ENCODE measurements at regions not wholly inside any gene's neighbourhood (a gene's known extent, or its start where the extent isn't known, plus 50 kb on each side); places are given as distances from the start of the nearest gene placed in this dataset.

- DNase-seq, result no peak
- POLR2A ChIA-PET, result no interaction called here
- WGBS (ENCODE audit: insufficient coverage), result 56% methylated on average over 5 of the region's 6 CpGs
- no peaks in the 10 kb centered on the region for H3K36me3 ChIP-seq (ENCODE audit: control insufficient read depth in 2 of 2, extremely low read depth in 1 of 2, insufficient read depth in 1 of 2, low read length in 1 of 2)
- ATAC-seq (replicated peaks in 1 of 4), result no peak
- no peaks in the 10 kb centered on the region for H3K36me3 Mint-ChIP-seq
- peaks cover 5 to 10% (median 9%) of the 10 kb centered on the region in 3 donors for H3K9me3 Mint-ChIP-seq
- H3K4me3 Mint-ChIP-seq, result no peak overlapping the region
- no peak overlapping the region for H3K4me3 ChIP-seq (ENCODE audit: control insufficient read depth in 1 of 2, extremely low read depth in 1 of 2, low read length in 1 of 2)
- H3K27me3 ChIP-seq (replicated peaks in 1 of 2; ENCODE audit: control insufficient read depth in 2 of 2, extremely low read depth in 1 of 2, insufficient read depth in 2 of 2, low read length in 1 of 2), result peaks cover 0 to 20% of the 10 kb centered on the region in 2 experiments
- H3K9me3 ChIP-seq, result no peaks in the 10 kb centered on the region
- H3K27ac Mint-ChIP-seq, result no peak overlapping the region
- peaks cover 0 to 3% (median 0%) of the 10 kb centered on the region in 3 donors for H3K4me1 Mint-ChIP-seq
- H3K27ac ChIP-seq (ENCODE audit: low read length), result no peak overlapping the region
- CTCF ChIA-PET, result no interaction called here
- no peaks in the 10 kb centered on the region for H3K4me1 ChIP-seq (ENCODE audit: control insufficient read depth in 1 of 2, extremely low read depth in 1 of 2, insufficient read depth in 2 of 2, low read length in 2 of 2)
- H3K27me3 Mint-ChIP-seq, result peaks cover 8 to 12% of the 10 kb centered on the region in 2 donors
Observed at GRCh38 chr1:5554111-5554510, 438.1 kb downstream of the NPHP4 start.

GRCh38 chr1:5552787-5553484 is 439.3 kb downstream of the NPHP4 start:
- no peak for DNase-seq

GRCh38 chr1:5551274-5551975 is 440.8 kb downstream of the NPHP4 start:
- peak in 1 of 4 experiments; percentile 70 for ATAC-seq (replicated peaks in 1 of 4)
- CTCF ChIA-PET, result no interaction called here
- Histone ChIP-seq H3K4me3 (ENCODE audit: control insufficient read depth in 1 of 2, extremely low read depth in 1 of 2, low read length in 1 of 2) (no peak overlapping the region), H3K4me1 (ENCODE audit: control insufficient read depth in 1 of 2, extremely low read depth in 1 of 2, insufficient read depth in 2 of 2, low read length in 2 of 2) (no peaks in the 10 kb centered on the region), H3K27me3 (replicated peaks in 1 of 2; ENCODE audit: control insufficient read depth in 2 of 2, extremely low read depth in 1 of 2, insufficient read depth in 2 of 2, low read length in 1 of 2) (peaks cover 0 to 20% of the 10 kb centered on the region in 2 experiments), H3K36me3 (ENCODE audit: control insufficient read depth in 2 of 2, extremely low read depth in 1 of 2, insufficient read depth in 1 of 2, low read length in 1 of 2) (no peaks in the 10 kb centered on the region), H3K9me3 (no peaks in the 10 kb centered on the region), H3K27ac (ENCODE audit: low read length) (no peak overlapping the region)
- H3K36me3 Mint-ChIP-seq, result no peaks in the 10 kb centered on the region
- H3K9me3 Mint-ChIP-seq, result no peaks in the 10 kb centered on the region
- no peak for DNase-seq
- 20% methylated on average over 7 of the region's 8 CpGs for WGBS (ENCODE audit: insufficient coverage)
- POLR2A ChIA-PET, result no interaction called here
- H3K4me3 Mint-ChIP-seq, result no peak overlapping the region
- H3K4me1 Mint-ChIP-seq, result peaks cover 0 to 3% (median 0%) of the 10 kb centered on the region in 3 donors
- H3K27me3 Mint-ChIP-seq, result peaks cover 14 to 23% of the 10 kb centered on the region in 2 donors
- H3K27ac Mint-ChIP-seq, result no peak overlapping the region

More at GRCh38 chr1:5552787-5553484, 439.3 kb downstream of the NPHP4 start:
- ChIA-PET POLR2A (no interaction called here), CTCF (no interaction called here)
- no peaks in the 10 kb centered on the region for H3K9me3 ChIP-seq
- peaks cover 0 to 2% (median 0%) of the 10 kb centered on the region in 3 donors for H3K9me3 Mint-ChIP-seq
- H3K36me3 ChIP-seq (ENCODE audit: control insufficient read depth in 2 of 2, extremely low read depth in 1 of 2, insufficient read depth in 1 of 2, low read length in 1 of 2), result no peaks in the 10 kb centered on the region
- H3K4me3 Mint-ChIP-seq, result no peak overlapping the region
- H3K4me1 Mint-ChIP-seq, result peaks cover 0 to 3% (median 0%) of the 10 kb centered on the region in 3 donors
- ATAC-seq (replicated peaks in 1 of 4), result no peak
- no peak overlapping the region for H3K4me3 ChIP-seq (ENCODE audit: control insufficient read depth in 1 of 2, extremely low read depth in 1 of 2, low read length in 1 of 2)
- no CpG with 5 or more reads among the region's 3 CpGs for WGBS (ENCODE audit: insufficient coverage)
- peaks cover 13 to 17% of the 10 kb centered on the region in 2 donors for H3K27me3 Mint-ChIP-seq
- H3K27ac ChIP-seq (ENCODE audit: low read length), result no peak overlapping the region
- H3K27me3 ChIP-seq (replicated peaks in 1 of 2; ENCODE audit: control insufficient read depth in 2 of 2, extremely low read depth in 1 of 2, insufficient read depth in 2 of 2, low read length in 1 of 2), result peaks cover 0 to 20% of the 10 kb centered on the region in 2 experiments
- no peak overlapping the region for H3K27ac Mint-ChIP-seq
- H3K4me1 ChIP-seq (ENCODE audit: control insufficient read depth in 1 of 2, extremely low read depth in 1 of 2, insufficient read depth in 2 of 2, low read length in 2 of 2), result no peaks in the 10 kb centered on the region
- no peaks in the 10 kb centered on the region for H3K36me3 Mint-ChIP-seq

GRCh38 chr1:5548266-5548665 is 444.0 kb downstream of the NPHP4 start:
- H3K27ac ChIP-seq (ENCODE audit: low read length), result no peak overlapping the region
- peaks cover 0 to 18% of the 10 kb centered on the region in 2 experiments for H3K27me3 ChIP-seq (replicated peaks in 1 of 2; ENCODE audit: control insufficient read depth in 2 of 2, extremely low read depth in 1 of 2, insufficient read depth in 2 of 2, low read length in 1 of 2)
- H3K27ac Mint-ChIP-seq, result no peak overlapping the region
- peaks cover 0 to 3% (median 0%) of the 10 kb centered on the region in 3 donors for H3K9me3 Mint-ChIP-seq
- ChIA-PET POLR2A (no interaction called here), CTCF (interaction anchor here in 1 of 2 donors (0.7 kb wide), 1 partner anchor 103 kb away, joined by 3 read pairs; no protein-coding TSS in a partner anchor)
- no peak overlapping the region for H3K4me3 Mint-ChIP-seq
- no peak overlapping the region for H3K4me3 ChIP-seq (ENCODE audit: control insufficient read depth in 1 of 2, extremely low read depth in 1 of 2, low read length in 1 of 2)
- H3K9me3 ChIP-seq, result no peaks in the 10 kb centered on the region
- peaks cover 23 to 25% of the 10 kb centered on the region in 2 donors for H3K27me3 Mint-ChIP-seq
- DNase-seq (no peak), ATAC-seq (replicated peaks in 1 of 4) (no peak)
- no peaks in the 10 kb centered on the region for H3K4me1 ChIP-seq (ENCODE audit: control insufficient read depth in 1 of 2, extremely low read depth in 1 of 2, insufficient read depth in 2 of 2, low read length in 2 of 2)
- H3K36me3 ChIP-seq (ENCODE audit: control insufficient read depth in 2 of 2, extremely low read depth in 1 of 2, insufficient read depth in 1 of 2, low read length in 1 of 2), result no peaks in the 10 kb centered on the region
- H3K4me1 Mint-ChIP-seq, result peaks cover 0 to 3% (median 0%) of the 10 kb centered on the region in 3 donors
- no peaks in the 10 kb centered on the region for H3K36me3 Mint-ChIP-seq

- no peak overlapping the region for H3K27ac Mint-ChIP-seq
- ChIA-PET POLR2A (no interaction called here), CTCF (no interaction called here)
- ATAC-seq (replicated peaks in 1 of 4) (no peak), DNase-seq (no peak)
- no peaks in the 10 kb centered on the region for H3K36me3 Mint-ChIP-seq
- no peak overlapping the region for H3K27ac ChIP-seq (ENCODE audit: low read length)
- no peak overlapping the region for H3K4me3 Mint-ChIP-seq
- 60% methylated on average over 1 of the region's 5 CpGs for WGBS (ENCODE audit: insufficient coverage)
- no peaks in the 10 kb centered on the region for H3K36me3 ChIP-seq (ENCODE audit: control insufficient read depth in 2 of 2, extremely low read depth in 1 of 2, insufficient read depth in 1 of 2, low read length in 1 of 2)
- H3K27me3 Mint-ChIP-seq, result peaks cover 29 to 41% of the 10 kb centered on the region in 2 donors
- no peak overlapping the region for H3K4me3 ChIP-seq (ENCODE audit: control insufficient read depth in 1 of 2, extremely low read depth in 1 of 2, low read length in 1 of 2)
- no peaks in the 10 kb centered on the region for H3K9me3 ChIP-seq
- no peaks in the 10 kb centered on the region for H3K4me1 ChIP-seq (ENCODE audit: control insufficient read depth in 1 of 2, extremely low read depth in 1 of 2, insufficient read depth in 2 of 2, low read length in 2 of 2)
- H3K27me3 ChIP-seq (replicated peaks in 1 of 2; ENCODE audit: control insufficient read depth in 2 of 2, extremely low read depth in 1 of 2, insufficient read depth in 2 of 2, low read length in 1 of 2), result peaks cover 0 to 3% of the 10 kb centered on the region in 2 experiments
- peaks cover 3 to 6% (median 4%) of the 10 kb centered on the region in 3 donors for H3K9me3 Mint-ChIP-seq
- no peaks in the 10 kb centered on the region for H3K4me1 Mint-ChIP-seq
Observed at GRCh38 chr1:5543235-5543634, 449.0 kb downstream of the NPHP4 start.

- peaks cover 0 to 18% of the 10 kb centered on the region in 2 experiments for H3K27me3 ChIP-seq (replicated peaks in 1 of 2; ENCODE audit: control insufficient read depth in 2 of 2, extremely low read depth in 1 of 2, insufficient read depth in 2 of 2, low read length in 1 of 2)
- H3K36me3 ChIP-seq (ENCODE audit: control insufficient read depth in 2 of 2, extremely low read depth in 1 of 2, insufficient read depth in 1 of 2, low read length in 1 of 2), result no peaks in the 10 kb centered on the region
- DNase-seq (no peak), ATAC-seq (replicated peaks in 1 of 4) (no peak)
- Mint-ChIP-seq H3K27ac (no peak overlapping the region), H3K4me1 (no peaks in the 10 kb centered on the region), H3K36me3 (no peaks in the 10 kb centered on the region), H3K9me3 (peaks cover 4 to 14% (median 5%) of the 10 kb centered on the region in 3 donors), H3K27me3 (peaks cover 16 to 33% of the 10 kb centered on the region in 2 donors), H3K4me3 (no peak overlapping the region)
- no peaks in the 10 kb centered on the region for H3K9me3 ChIP-seq
- POLR2A ChIA-PET, result no interaction called here
- no peaks in the 10 kb centered on the region for H3K4me1 ChIP-seq (ENCODE audit: control insufficient read depth in 1 of 2, extremely low read depth in 1 of 2, insufficient read depth in 2 of 2, low read length in 2 of 2)
- WGBS (ENCODE audit: insufficient coverage), result no CpG with 5 or more reads among the region's 3 CpGs
- CTCF ChIA-PET, result no interaction called here
- H3K4me3 ChIP-seq (ENCODE audit: control insufficient read depth in 1 of 2, extremely low read depth in 1 of 2, low read length in 1 of 2), result no peak overlapping the region
- H3K27ac ChIP-seq (ENCODE audit: low read length), result no peak overlapping the region
Observed at GRCh38 chr1:5532811-5533210, 459.4 kb downstream of the NPHP4 start.
